TTC549 (cell line): ENCODE measurements at regions not wholly inside any gene's neighbourhood (a gene's known extent, or its start where the extent isn't known, plus 50 kb on each side); places are given as distances from the start of the nearest gene placed in this dataset.
"Not testable (repeated sequence)": the region's sequence is repeated elsewhere in the genome, so short reads cannot be mapped to it uniquely, and the experiment has no call there.

Source experiments
- FAIRE-seq: peaks from 2 replicates; lab custom pipeline; 2012; peaks lifted over from hg19 to GRCh38; lab: Jason Lieb, UNC

GRCh38 chr3:78322780-78323179 lies 1282.9 kb downstream of the ROBO2 start:
- FAIRE-seq, result no peak

- FAIRE-seq, result no peak
Observed at GRCh38 chr3:78337801-78338211, 1297.9 kb downstream of the ROBO2 start.

- no peak for FAIRE-seq
Observed at GRCh38 chr3:78338405-78338804, 1298.5 kb downstream of the ROBO2 start.

GRCh38 chr3:78343221-78343620 lies 1303.3 kb downstream of the ROBO2 start:
- no peak for FAIRE-seq

- FAIRE-seq, result not testable (repeated sequence)
Observed at GRCh38 chr3:78344267-78344666, 1304.4 kb downstream of the ROBO2 start.

GRCh38 chr3:78344918-78345317 lies 1305.0 kb downstream of the ROBO2 start:
- no peak for FAIRE-seq

- no peak for FAIRE-seq
Observed at GRCh38 chr3:78347176-78347575, 1307.3 kb downstream of the ROBO2 start.

- FAIRE-seq, result no peak
Observed at GRCh38 chr3:78348664-78349063, 1308.8 kb downstream of the ROBO2 start.

GRCh38 chr3:78349571-78349970 lies 1309.7 kb downstream of the ROBO2 start:
- no peak for FAIRE-seq

GRCh38 chr3:78351334-78351733 lies 1311.4 kb downstream of the ROBO2 start:
- FAIRE-seq, result no peak

GRCh38 chr3:78353231-78353630 lies 1313.3 kb downstream of the ROBO2 start:
- no peak for FAIRE-seq

- no peak for FAIRE-seq
Observed at GRCh38 chr3:78360849-78361248, 1321.0 kb downstream of the ROBO2 start.

- FAIRE-seq, result no peak
Observed at GRCh38 chr3:78368636-78369345, 1328.9 kb downstream of the ROBO2 start.

GRCh38 chr3:78390221-78390620 lies 1350.3 kb downstream of the ROBO2 start:
- no peak for FAIRE-seq

- no peak for FAIRE-seq
Observed at GRCh38 chr3:78398401-78398800, 1358.5 kb downstream of the ROBO2 start.

- FAIRE-seq, result no peak
Observed at GRCh38 chr3:78402720-78403119, 1362.8 kb downstream of the ROBO2 start.

GRCh38 chr3:78405745-78406144 lies 1362.1 kb downstream of the ROBO1 start:
- no peak for FAIRE-seq

- no peak for FAIRE-seq
Observed at GRCh38 chr3:78406396-78406795, 1361.4 kb downstream of the ROBO1 start.

- no peak for FAIRE-seq
Observed at GRCh38 chr3:78410077-78410476, 1357.7 kb downstream of the ROBO1 start.

GRCh38 chr3:78414261-78414660 lies 1353.5 kb downstream of the ROBO1 start:
- FAIRE-seq, result no peak

GRCh38 chr3:78420611-78421010 lies 1347.2 kb downstream of the ROBO1 start:
- FAIRE-seq, result no peak

GRCh38 chr3:78421247-78421966 lies 1346.4 kb downstream of the ROBO1 start:
- no peak for FAIRE-seq

GRCh38 chr3:78424656-78425055 lies 1343.1 kb downstream of the ROBO1 start:
- no peak for FAIRE-seq

GRCh38 chr3:78426454-78426853 lies 1341.3 kb downstream of the ROBO1 start:
- no peak for FAIRE-seq
